GM23248 (cell line): ENCODE measurements at regions not wholly inside any gene's neighbourhood (a gene's known extent, or its start where the extent isn't known, plus 50 kb on each side); places are given as distances from the start of the nearest gene placed in this dataset.

Experiments used
- DNase-seq: peaks from one replicate; pipeline ENCODE4 v3.0.0-alpha.2; 2015
- H2AFZ ChIP-seq: fragments of 200-600 bp; sonication (generic); 2 replicates; pipeline ENCODE4 v1.6.1; 2016; ENCODE audit warnings: antibody characterized with exemption
- H3F3A ChIP-seq: fragments of 200-600 bp; sonication (generic); 2 replicates; pipeline ENCODE4 v1.6.1; 2016; ENCODE audit warnings: mild to moderate bottlenecking, antibody characterized with exemption, mixed run types; ENCODE audit not compliant: insufficient read depth
- H3K27ac ChIP-seq: fragments of 200-600 bp; sonication (generic); 2 replicates; pipeline ENCODE4 v1.5.1; 2016; ENCODE audit warnings: mild to moderate bottlenecking
- H3K27me3 ChIP-seq: fragments of 200-600 bp; sonication (generic); replicated peaks from 2 replicates; pipeline ENCODE4 v1.6.1; 2016; ENCODE audit warnings: mild to moderate bottlenecking; ENCODE audit not compliant: insufficient read depth
- H3K36me3 ChIP-seq: fragments of 200-600 bp; sonication (generic); 2 replicates; pipeline ENCODE4 v1.6.1; 2016; ENCODE audit warnings: low read depth, mild to moderate bottlenecking
- H3K4me1 ChIP-seq: fragments of 200-600 bp; sonication (generic); 2 replicates; pipeline ENCODE4 v1.6.1; 2016; ENCODE audit warnings: mild to moderate bottlenecking; ENCODE audit not compliant: insufficient read depth
- H3K4me2 ChIP-seq: fragments of 200-600 bp; sonication (generic); one replicate; pipeline ENCODE4 v1.6.1; 2016; ENCODE audit warnings: mild to moderate bottlenecking; ENCODE audit not compliant: unreplicated experiment
- H3K4me3 ChIP-seq: fragments of 200-600 bp; sonication (generic); 2 replicates; pipeline ENCODE4 v1.5.1; 2016; ENCODE audit warnings: mild to moderate bottlenecking
- H3K79me2 ChIP-seq: fragments of 200-600 bp; sonication (generic); 2 replicates; pipeline ENCODE4 v1.6.1; 2016; ENCODE audit warnings: mild to moderate bottlenecking; ENCODE audit not compliant: insufficient read depth
- H3K9ac ChIP-seq: fragments of 200-600 bp; sonication (generic); 2 replicates; pipeline ENCODE4 v1.6.1; 2016; ENCODE audit warnings: mild to moderate bottlenecking
- H3K9me2 ChIP-seq: fragments of 200-600 bp; sonication (generic); 2 replicates; pipeline ENCODE4 v1.6.1; 2016; ENCODE audit warnings: mixed run types, mild to moderate bottlenecking, moderate library complexity; ENCODE audit not compliant: insufficient read depth
- H3K9me3 ChIP-seq: fragments of 200-600 bp; sonication (generic); one replicate; pipeline ENCODE4 v1.6.1; 2017; ENCODE audit warnings: low read depth
- H4K20me1 ChIP-seq: fragments of 200-600 bp; sonication (generic); 2 replicates; pipeline ENCODE4 v1.6.0; 2016; ENCODE audit not compliant: insufficient read depth
- EZH2 ChIP-seq: fragments of 200-600 bp; sonication (generic); IDR thresholded peaks from 2 replicates; pipeline ENCODE4 v1.6.1; 2018; ENCODE audit warnings: antibody characterized with exemption, mild to moderate bottlenecking; ENCODE audit not compliant: insufficient read depth, poor library complexity, severe bottlenecking
- EZH2phosphoT487 ChIP-seq: fragments of 200-600 bp; sonication (generic); IDR thresholded peaks from 2 replicates; pipeline ENCODE4 v1.6.1; 2018; ENCODE audit warnings: antibody characterized with exemption, moderate library complexity, mild to moderate bottlenecking, low read depth; ENCODE audit not compliant: insufficient read depth
- WGBS, 2 experiments: methylation state at CpG; one replicate each; pipeline ENCODE4 v1.1.6; 2015 to 2017; ENCODE audit warnings: low lambda C conversion rate in 2 of 2, low coverage in 1 of 2; ENCODE audit errors: missing lambda C conversion rate in 2 of 2; 5-methylcytosine and 5-hydroxymethylcytosine counted together
- in situ Hi-C: fragments of 300-500 bp; cut with MboI; formaldehyde crosslinking; loops from 2 replicates; pipeline ENCODE4 v1.15.0; 2020

GRCh38 chr4:187606581-187606980 lies 389.0 kb upstream of the ZFP42 start:
- H3F3A ChIP-seq, result peaks cover 31% of the 10 kb centered on the region; the same call in 1 of the 2 replicates
- H3K79me2 ChIP-seq, result no peaks in the 10 kb centered on the region
- no peak overlapping the region for H3K4me3 ChIP-seq
- H3K4me2 ChIP-seq, result no peak overlapping the region
- no peak overlapping the region for H3K27ac ChIP-seq
- peaks cover 42% of the 10 kb centered on the region for H3K4me1 ChIP-seq
- peak; percentile 63 for DNase-seq
- H3K9me2 ChIP-seq, result no peaks in the 10 kb centered on the region
- H3K9ac ChIP-seq, result no peak overlapping the region
- no peak overlapping the region; the same call in 1 of the 2 replicates for H2AFZ ChIP-seq
- no peaks in the 10 kb centered on the region for H3K9me3 ChIP-seq
- in situ Hi-C loops, result no loop called here
- TF ChIP-seq EZH2 (no peak), EZH2phosphoT487 (no peak)
- no peaks in the 10 kb centered on the region for H3K36me3 ChIP-seq
- no peaks in the 10 kb centered on the region for H4K20me1 ChIP-seq
- WGBS, 2 experiments, result 14 to 18% methylated on average over 1 of the region's 1 CpG
- no peaks in the 10 kb centered on the region for H3K27me3 ChIP-seq

GRCh38 chr4:187608001-187608421 lies 387.6 kb upstream of the ZFP42 start:
- TF ChIP-seq EZH2phosphoT487, result no peak
- no peak for TF ChIP-seq EZH2
- Histone ChIP-seq H3K4me1 (peaks cover 38% of the 10 kb centered on the region), H3K27ac (peak overlapping the region; percentile 59), H3K4me3 (no peak overlapping the region), H3K9me2 (no peaks in the 10 kb centered on the region), H2AFZ (peak overlapping the region; percentile 54), H3K9me3 (no peaks in the 10 kb centered on the region), H3K79me2 (no peaks in the 10 kb centered on the region), H3K4me2 (peak overlapping the region; percentile 44), H3F3A (peaks cover 18% of the 10 kb centered on the region; the same call in 1 of the 2 replicates), H3K36me3 (no peaks in the 10 kb centered on the region), H4K20me1 (no peaks in the 10 kb centered on the region), H3K9ac (no peak overlapping the region; the same call in 1 of the 2 replicates), H3K27me3 (no peaks in the 10 kb centered on the region)
- 0% methylated on average over 1 of the region's 1 CpG for WGBS, 2 experiments
- DNase-seq, result peak; percentile 71
- in situ Hi-C loops, result no loop called here

- in situ Hi-C loops, result no loop called here
- H3K9me2 ChIP-seq, result no peaks in the 10 kb centered on the region
- TF ChIP-seq EZH2phosphoT487 (no peak), EZH2 (no peak)
- WGBS, 2 experiments, result 6 to 7% methylated on average over 8 of the region's 8 CpGs
- peak overlapping the region; percentile 30 for H2AFZ ChIP-seq
- no peaks in the 10 kb centered on the region for H3K9me3 ChIP-seq
- no peaks in the 10 kb centered on the region for H4K20me1 ChIP-seq
- peak overlapping the region; percentile 16 for H3K4me2 ChIP-seq
- H3K4me3 ChIP-seq, result peak overlapping the region; percentile 12; the same call in 1 of the 2 replicates
- H3K9ac ChIP-seq, result no peak overlapping the region
- H3F3A ChIP-seq, result peaks cover 9% of the 10 kb centered on the region; the same call in 1 of the 2 replicates
- H3K27me3 ChIP-seq, result no peaks in the 10 kb centered on the region
- peaks cover 21% of the 10 kb centered on the region for H3K4me1 ChIP-seq
- H3K79me2 ChIP-seq, result no peaks in the 10 kb centered on the region
- H3K36me3 ChIP-seq, result no peaks in the 10 kb centered on the region
- peak; percentile 49 for DNase-seq
- H3K27ac ChIP-seq, result no peak overlapping the region
Measured at GRCh38 chr4:187612301-187612700, 383.3 kb upstream of the ZFP42 start.

DNA sequence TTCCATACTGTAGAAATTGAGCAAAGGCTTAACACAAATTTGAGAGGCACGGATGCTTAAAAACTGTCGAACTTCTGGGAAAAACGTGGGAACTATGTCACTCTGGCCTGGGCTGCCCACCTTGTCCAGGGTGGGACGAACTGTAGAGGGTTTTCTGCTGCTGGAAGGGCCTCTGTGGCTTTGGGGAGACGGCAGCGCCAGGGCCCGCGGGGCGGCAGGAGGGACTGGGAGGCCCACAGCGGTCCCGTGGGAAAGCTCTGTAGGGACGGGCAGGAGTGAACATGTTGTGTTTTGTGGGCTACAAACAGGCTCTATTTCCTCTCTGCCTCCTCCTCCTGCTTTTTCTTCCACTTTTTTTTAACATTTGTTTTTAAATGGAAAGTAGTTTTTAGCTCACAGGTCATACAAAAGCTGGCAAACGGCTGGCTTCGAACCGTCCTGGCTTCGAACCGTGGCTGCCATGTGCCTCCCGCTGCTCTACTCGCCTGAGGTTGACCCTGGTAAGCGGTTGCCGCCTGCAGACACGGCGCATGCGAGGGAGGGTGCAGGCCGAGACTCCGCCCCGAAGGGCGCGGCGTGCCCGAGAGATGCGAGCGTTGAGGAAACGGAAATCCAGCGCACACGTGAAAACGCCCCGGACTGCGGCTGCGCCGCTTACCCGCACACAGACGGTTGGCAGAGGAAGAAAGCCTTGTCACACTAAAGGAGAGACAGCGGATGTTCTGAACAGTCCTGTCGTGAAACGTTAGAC lies 382.3 kb upstream of the ZFP42 start:
- no peaks in the 10 kb centered on the region for H3K36me3 ChIP-seq
- H3K9me3 ChIP-seq, result no peaks in the 10 kb centered on the region
- no peak for DNase-seq
- no peaks in the 10 kb centered on the region for H3F3A ChIP-seq
- peaks cover 13% of the 10 kb centered on the region; the same call in 1 of the 2 replicates for H3K4me1 ChIP-seq
- 0 out of 2 replicates have a peak overlapping the region, but pooled peaks have one; percentile 30 for H2AFZ ChIP-seq
- H3K27ac ChIP-seq, result no peak overlapping the region
- no peaks in the 10 kb centered on the region for H4K20me1 ChIP-seq
- WGBS, 2 experiments, result 91% methylated on average over 45 to 46 of the region's 46 CpGs
- no peak overlapping the region for H3K4me3 ChIP-seq
- no peak overlapping the region for H3K9ac ChIP-seq
- no peak overlapping the region for H3K4me2 ChIP-seq
- in situ Hi-C loops, result no loop called here
- H3K9me2 ChIP-seq, result no peaks in the 10 kb centered on the region
- H3K27me3 ChIP-seq, result no peaks in the 10 kb centered on the region
- TF ChIP-seq EZH2phosphoT487 (no peak), EZH2 (no peak)
- no peaks in the 10 kb centered on the region for H3K79me2 ChIP-seq

GRCh38 chr4:187615972-187616371 lies 379.6 kb upstream of the ZFP42 start:
- no peak for DNase-seq
- Histone ChIP-seq H3F3A (no peaks in the 10 kb centered on the region), H3K27ac (no peak overlapping the region), H2AFZ (no peak overlapping the region), H3K9me2 (no peaks in the 10 kb centered on the region), H3K27me3 (no peaks in the 10 kb centered on the region), H4K20me1 (no peaks in the 10 kb centered on the region), H3K4me3 (no peak overlapping the region), H3K9me3 (no peaks in the 10 kb centered on the region), H3K36me3 (no peaks in the 10 kb centered on the region), H3K9ac (no peak overlapping the region), H3K4me2 (no peak overlapping the region), H3K79me2 (no peaks in the 10 kb centered on the region), H3K4me1 (peaks cover 17% of the 10 kb centered on the region; the same call in 1 of the 2 replicates)
- TF ChIP-seq EZH2, result no peak
- TF ChIP-seq EZH2phosphoT487, result no peak
- WGBS, 2 experiments, result 15 to 18% methylated on average over 1 of the region's 1 CpG
- in situ Hi-C loops, result no loop called here
